DND-41 (cell line): ENCODE measurements at regions not wholly inside any gene's neighbourhood (a gene's known extent, or its start where the extent isn't known, plus 50 kb on each side); places are given as distances from the start of the nearest gene placed in this dataset.
"Not testable (repeated sequence)": the region's sequence is repeated elsewhere in the genome, so short reads cannot be mapped to it uniquely, and the experiment has no call there.

Experiments
- ATAC-seq: fragments of 200-7000 bp; cut with Tn5 transposase; 3 replicates; pipeline ENCODE4 v1.9.1; 2021; ENCODE audit warnings: low read depth; ENCODE audit not compliant: insufficient read depth
- DNase-seq: peaks from one replicate; pipeline ENCODE4 v3.0.0-alpha.2; 2020
- H2AFZ ChIP-seq: 2 replicates; pipeline ENCODE4 v1.6.0; 2012; ENCODE audit warnings: low read depth, low read length
- H3K27ac ChIP-seq: 2 replicates; pipeline ENCODE4 v1.5.1; 2012; ENCODE audit warnings: low read length, inconsistent platforms
- H3K27me3 ChIP-seq: fragments of 200-600 bp; sonication (generic); 2 replicates; pipeline ENCODE4 v1.6.0; 2012; ENCODE audit warnings: low read length, mild to moderate bottlenecking, inconsistent platforms; ENCODE audit not compliant: insufficient read depth, poor library complexity
- H3K36me3 ChIP-seq: 2 replicates; pipeline ENCODE4 v1.5.1; 2012; ENCODE audit warnings: low read length, inconsistent platforms; ENCODE audit not compliant: insufficient read depth
- H3K4me1 ChIP-seq: 2 replicates; pipeline ENCODE4 v1.5.1; 2012; ENCODE audit warnings: mild to moderate bottlenecking, low read length; ENCODE audit not compliant: insufficient read depth
- H3K4me2 ChIP-seq: 2 replicates; pipeline ENCODE4 v1.6.0; 2012; ENCODE audit warnings: mild to moderate bottlenecking, moderate library complexity, low read length, inconsistent platforms; ENCODE audit not compliant: insufficient read depth
- H3K4me3 ChIP-seq, 2 experiments: fragments of 200-600 bp in 1 of 2; shearing (Covaris generic) in 1 of 2; 2 replicates each; pipeline ENCODE4 v1.5.1; 2012 to 2016; ENCODE audit warnings: inconsistent platforms in 2 of 2, low read length in 2 of 2, mild to moderate bottlenecking in 2 of 2, low read depth in 1 of 2, moderate library complexity in 1 of 2
- H3K79me2 ChIP-seq: 2 replicates; pipeline ENCODE4 v1.6.0; 2012; ENCODE audit warnings: low read length, inconsistent platforms; ENCODE audit not compliant: insufficient read depth
- H3K9ac ChIP-seq: 2 replicates; pipeline ENCODE4 v1.6.0; 2012; ENCODE audit warnings: low read depth, mild to moderate bottlenecking, inconsistent platforms, low read length, moderate library complexity
- H3K9me3 ChIP-seq: 2 replicates; pipeline ENCODE4 v1.5.1; 2012; ENCODE audit warnings: low read length, moderate library complexity, mild to moderate bottlenecking, inconsistent platforms; ENCODE audit not compliant: insufficient read depth, severe bottlenecking
- H4K20me1 ChIP-seq: 2 replicates; pipeline ENCODE4 v1.6.0; 2012; ENCODE audit warnings: low read length; ENCODE audit not compliant: insufficient read depth
- EZH2 ChIP-seq: IDR thresholded peaks from 3 replicates; pipeline ENCODE4 v1.6.1; 2012; ENCODE audit warnings: borderline replicate concordance, low read depth, mild to moderate bottlenecking, moderate library complexity, low read length, inconsistent platforms; ENCODE audit not compliant: severe bottlenecking
- TF ChIP-seq, protein P1 (sequence below): IDR thresholded peaks from 2 replicates; pipeline ENCODE4 v1.5.1; 2012; ENCODE audit warnings: borderline replicate concordance, low read length, moderate library complexity, mild to moderate bottlenecking; ENCODE audit not compliant: poor library complexity, severe bottlenecking; ENCODE audit errors: extremely low read depth

DNA sequence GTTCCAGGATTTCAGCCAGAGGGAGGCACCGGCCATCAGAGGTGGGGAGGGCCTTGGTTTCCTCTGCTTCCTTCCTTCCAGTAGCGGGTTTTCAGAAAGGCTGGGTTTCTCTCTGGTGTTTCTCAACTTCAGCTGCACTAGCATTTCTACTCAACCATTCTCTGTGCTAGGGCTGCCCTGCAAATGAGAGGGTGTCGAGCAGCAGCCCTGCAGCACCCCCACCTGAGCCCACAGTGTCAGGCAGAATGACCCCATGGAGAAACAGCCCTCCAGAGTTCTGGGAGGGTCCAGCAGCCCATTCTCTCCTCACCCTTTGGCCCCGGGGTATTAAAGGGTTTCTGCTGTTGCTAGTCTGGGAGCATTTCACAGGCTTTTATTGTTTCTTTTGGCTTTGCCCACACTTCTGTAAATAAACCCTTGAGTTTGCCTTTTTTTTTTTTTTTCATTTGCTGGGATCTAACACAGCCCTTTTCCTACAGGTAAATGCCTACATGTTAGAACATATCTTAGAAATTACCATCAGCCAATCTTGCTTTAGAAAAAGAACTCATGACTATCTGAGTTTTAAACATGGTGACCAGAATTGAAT lies 151.5 kb upstream of the VIPR2 start:
- Histone ChIP-seq H3K4me2 (no peak overlapping the region), H3K4me1 (no peaks in the 10 kb centered on the region), H4K20me1 (no peaks in the 10 kb centered on the region), H3K9ac (no peak overlapping the region), H3K9me3 (peaks cover 11% of the 10 kb centered on the region), H3K4me3 (no peak overlapping the region), H3K27ac (no peak overlapping the region), H3K79me2 (no peaks in the 10 kb centered on the region), H3K27me3 (no peaks in the 10 kb centered on the region), H3K36me3 (no peaks in the 10 kb centered on the region), H2AFZ (no peak overlapping the region)
- no peak for TF ChIP-seq EZH2
- TF ChIP-seq, protein P1, sequence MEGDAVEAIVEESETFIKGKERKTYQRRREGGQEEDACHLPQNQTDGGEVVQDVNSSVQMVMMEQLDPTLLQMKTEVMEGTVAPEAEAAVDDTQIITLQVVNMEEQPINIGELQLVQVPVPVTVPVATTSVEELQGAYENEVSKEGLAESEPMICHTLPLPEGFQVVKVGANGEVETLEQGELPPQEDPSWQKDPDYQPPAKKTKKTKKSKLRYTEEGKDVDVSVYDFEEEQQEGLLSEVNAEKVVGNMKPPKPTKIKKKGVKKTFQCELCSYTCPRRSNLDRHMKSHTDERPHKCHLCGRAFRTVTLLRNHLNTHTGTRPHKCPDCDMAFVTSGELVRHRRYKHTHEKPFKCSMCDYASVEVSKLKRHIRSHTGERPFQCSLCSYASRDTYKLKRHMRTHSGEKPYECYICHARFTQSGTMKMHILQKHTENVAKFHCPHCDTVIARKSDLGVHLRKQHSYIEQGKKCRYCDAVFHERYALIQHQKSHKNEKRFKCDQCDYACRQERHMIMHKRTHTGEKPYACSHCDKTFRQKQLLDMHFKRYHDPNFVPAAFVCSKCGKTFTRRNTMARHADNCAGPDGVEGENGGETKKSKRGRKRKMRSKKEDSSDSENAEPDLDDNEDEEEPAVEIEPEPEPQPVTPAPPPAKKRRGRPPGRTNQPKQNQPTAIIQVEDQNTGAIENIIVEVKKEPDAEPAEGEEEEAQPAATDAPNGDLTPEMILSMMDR = no peak
- DNase-seq (no peak), ATAC-seq (no peak)

DNA sequence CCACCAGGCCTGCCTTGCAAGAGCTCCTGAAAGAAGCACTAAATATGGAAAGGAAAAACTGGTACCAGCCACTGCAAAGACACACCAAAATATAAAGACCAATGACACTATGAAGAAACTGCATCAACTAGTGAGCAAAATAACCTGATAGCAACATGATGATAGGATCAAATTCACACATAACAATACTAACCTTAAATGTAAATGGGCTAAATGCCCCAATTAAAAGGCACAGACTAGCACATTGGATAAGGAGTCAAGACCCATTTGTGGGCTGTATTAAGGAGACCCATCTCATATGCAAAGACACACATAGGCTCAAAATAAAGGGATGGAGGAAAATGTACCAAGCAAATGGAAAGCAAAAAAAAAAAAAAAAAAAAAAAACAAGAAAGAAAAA lies 141.8 kb upstream of the VIPR2 start:
- H3K27ac ChIP-seq, H3K79me2 ChIP-seq, DNase-seq, H3K36me3 ChIP-seq, H3K9me3 ChIP-seq, ATAC-seq, H3K4me2 ChIP-seq, H3K9ac ChIP-seq, H3K4me1 ChIP-seq, H3K27me3 ChIP-seq, H4K20me1 ChIP-seq, H3K4me3 ChIP-seq, H2AFZ ChIP-seq: not testable (repeated sequence)

GRCh38 chr7:159281573-159281972 lies 136.9 kb upstream of the VIPR2 start:
- Histone ChIP-seq H4K20me1 (no peaks in the 10 kb centered on the region), H3K36me3 (no peaks in the 10 kb centered on the region), H3K9me3 (peaks cover 5% of the 10 kb centered on the region), H3K79me2 (no peaks in the 10 kb centered on the region), H3K4me2 (no peak overlapping the region), H3K4me1 (peaks cover 33% of the 10 kb centered on the region), H3K4me3 (no peak overlapping the region), H3K27ac (no peak overlapping the region), H2AFZ (no peak overlapping the region), H3K27me3 (no peaks in the 10 kb centered on the region), H3K9ac (no peak overlapping the region)
- TF ChIP-seq, protein P1 = no peak
- DNase-seq (no peak), ATAC-seq (no peak)

- ATAC-seq (peak; percentile 94), DNase-seq (peak; percentile 69)
- H3K27me3 ChIP-seq = no peaks in the 10 kb centered on the region
- H3K4me1 ChIP-seq = peaks cover 33% of the 10 kb centered on the region
- H3K4me3 ChIP-seq = no peak overlapping the region
- no peaks in the 10 kb centered on the region for H3K36me3 ChIP-seq
- no peak for TF ChIP-seq EZH2
- TF ChIP-seq, protein P1 = no peak
- no peak overlapping the region for H3K9ac ChIP-seq
- peak overlapping the region; percentile 48 for H3K27ac ChIP-seq
- no peaks in the 10 kb centered on the region for H4K20me1 ChIP-seq
- H3K79me2 ChIP-seq = no peaks in the 10 kb centered on the region
- no peak overlapping the region for H3K4me2 ChIP-seq
- no peak overlapping the region for H2AFZ ChIP-seq
- H3K9me3 ChIP-seq = peaks cover 7% of the 10 kb centered on the region
Observed at GRCh38 chr7:159280008-159280407, 135.3 kb upstream of the VIPR2 start.
